OCI-LY1 (cell line): ENCODE measurements at regions not wholly inside any gene's neighbourhood (a gene's known extent, or its start where the extent isn't known, plus 50 kb on each side); places are given as distances from the start of the nearest gene placed in this dataset.

Source experiments
- H2AFZ ChIP-seq: fragments of 200-600 bp; sonication (generic), shearing (Covaris generic); 2 replicates; pipeline ENCODE4 v1.6.0; 2014; ENCODE audit warnings: antibody characterized with exemption, mild to moderate bottlenecking, low read length
- H3F3A ChIP-seq: fragments of 200-600 bp; sonication (generic), shearing (Covaris generic); 2 replicates; pipeline ENCODE4 v1.6.0; 2014; ENCODE audit warnings: mild to moderate bottlenecking, antibody characterized with exemption, low read length, moderate library complexity; ENCODE audit not compliant: insufficient read depth
- H3K27ac ChIP-seq: fragments of 200-600 bp; sonication (generic); 2 replicates; pipeline ENCODE4 v1.5.1; 2014; ENCODE audit warnings: low read length, mixed run types, mild to moderate bottlenecking, low read depth; ENCODE audit not compliant: poor library complexity, severe bottlenecking
- H3K27me3 ChIP-seq: fragments of 200-600 bp; sonication (generic); 2 replicates; pipeline ENCODE4 v1.6.0; 2014; ENCODE audit warnings: antibody characterized with exemption, mild to moderate bottlenecking, low read length, moderate library complexity; ENCODE audit not compliant: insufficient read depth
- H3K36me3 ChIP-seq: fragments of 200-600 bp; sonication (generic); 2 replicates; pipeline ENCODE4 v1.6.1; 2014; ENCODE audit warnings: mild to moderate bottlenecking, antibody characterized with exemption, low read length, moderate library complexity, mixed read lengths; ENCODE audit not compliant: insufficient read depth
- H3K4me1 ChIP-seq: fragments of 200-600 bp; sonication (generic); 2 replicates; pipeline ENCODE4 v1.5.1; 2014; ENCODE audit warnings: mild to moderate bottlenecking, low read length, moderate library complexity; ENCODE audit not compliant: insufficient read depth, severe bottlenecking
- H3K4me2 ChIP-seq: fragments of 200-600 bp; sonication (generic), shearing (Covaris generic); 2 replicates; pipeline ENCODE4 v1.6.1; 2014; ENCODE audit warnings: low read length
- H3K4me3 ChIP-seq: fragments of 200-600 bp; sonication (generic); 2 replicates; pipeline ENCODE4 v1.5.1; 2014; ENCODE audit warnings: low read length, low read depth, mild to moderate bottlenecking, mixed read lengths; ENCODE audit not compliant: poor library complexity, severe bottlenecking
- H3K79me2 ChIP-seq: fragments of 200-600 bp; shearing (Covaris generic); 2 replicates; pipeline ENCODE4 v1.6.1; 2016; ENCODE audit warnings: mixed run types, low read length, mixed read lengths; ENCODE audit not compliant: insufficient read depth
- H3K9ac ChIP-seq: fragments of 200-600 bp; sonication (generic), shearing (Covaris generic); 2 replicates; pipeline ENCODE4 v1.6.1; 2014; ENCODE audit warnings: mild to moderate bottlenecking, low read length, mixed read lengths
- H3K9me2 ChIP-seq: fragments of 200-600 bp; sonication (generic), shearing (Covaris generic); 2 replicates; pipeline ENCODE4 v1.6.1; 2014; ENCODE audit warnings: low read depth, mild to moderate bottlenecking, low read length, mixed read lengths
- H3K9me3 ChIP-seq: fragments of 200-600 bp; shearing (Covaris generic); 2 replicates; pipeline ENCODE4 v1.6.1; 2014; ENCODE audit warnings: low read length, mixed read lengths
- H4K20me1 ChIP-seq: fragments of 200-600 bp; sonication (generic), shearing (Covaris generic); 2 replicates; pipeline ENCODE4 v1.6.0; 2016; ENCODE audit warnings: mild to moderate bottlenecking, low read length; ENCODE audit not compliant: insufficient read depth
- CTCF ChIP-seq: fragments of 200-600 bp; sonication (generic), shearing (Covaris generic); IDR thresholded peaks from 2 replicates; pipeline ENCODE4 v1.5.1; 2017; ENCODE audit warnings: mild to moderate bottlenecking, antibody characterized with exemption, low read length, moderate library complexity, mixed read lengths
- EZH2 ChIP-seq: fragments of 200-600 bp; sonication (generic), shearing (Covaris generic); IDR thresholded peaks from 2 replicates; pipeline ENCODE4 v1.8.0; 2017; ENCODE audit warnings: borderline replicate concordance, mixed run types, mild to moderate bottlenecking, antibody characterized with exemption, low read length, moderate library complexity, mixed read lengths

- Histone ChIP-seq H3F3A (no peaks in the 10 kb centered on the region), H3K4me3 (no peak overlapping the region), H2AFZ (no peak overlapping the region), H4K20me1 (no peaks in the 10 kb centered on the region), H3K9me3 (peaks cover 5% of the 10 kb centered on the region), H3K27ac (no peak overlapping the region), H3K9me2 (no peaks in the 10 kb centered on the region), H3K4me2 (no peak overlapping the region), H3K79me2 (no peaks in the 10 kb centered on the region), H3K27me3 (peaks cover 7% of the 10 kb centered on the region; the same call in 1 of the 2 replicates), H3K4me1 (no peaks in the 10 kb centered on the region), H3K9ac (no peak overlapping the region), H3K36me3 (no peaks in the 10 kb centered on the region; the same call in 1 of the 2 replicates)
- TF ChIP-seq CTCF (no peak), EZH2 (no peak)
Measured at GRCh38 chr6:150539568-150539967, 60.1 kb upstream of the PLEKHG1 start.

- Histone ChIP-seq H3K79me2 (no peaks in the 10 kb centered on the region), H3K4me3 (no peak overlapping the region), H4K20me1 (no peaks in the 10 kb centered on the region), H3F3A (no peaks in the 10 kb centered on the region), H3K9me2 (no peaks in the 10 kb centered on the region), H3K4me1 (no peaks in the 10 kb centered on the region), H3K27me3 (peaks cover 8% of the 10 kb centered on the region; the same call in 1 of the 2 replicates), H3K36me3 (no peaks in the 10 kb centered on the region; the same call in 1 of the 2 replicates), H3K4me2 (no peak overlapping the region), H3K27ac (no peak overlapping the region), H3K9me3 (peaks cover 8% of the 10 kb centered on the region), H3K9ac (no peak overlapping the region), H2AFZ (no peak overlapping the region)
- no peak for TF ChIP-seq EZH2
- no peak for TF ChIP-seq CTCF
Measured at GRCh38 chr6:150541576-150541975, 58.1 kb upstream of the PLEKHG1 start.

GRCh38 chr6:150543178-150543577 lies 56.5 kb upstream of the PLEKHG1 start:
- no peaks in the 10 kb centered on the region for H3K4me1 ChIP-seq
- H3K79me2 ChIP-seq: no peaks in the 10 kb centered on the region
- TF ChIP-seq EZH2 (no peak), CTCF (no peak)
- H3K4me3 ChIP-seq: no peak overlapping the region
- H3K4me2 ChIP-seq: no peak overlapping the region
- H2AFZ ChIP-seq: no peak overlapping the region
- no peak overlapping the region for H3K27ac ChIP-seq
- no peaks in the 10 kb centered on the region; the same call in 1 of the 2 replicates for H3K36me3 ChIP-seq
- no peaks in the 10 kb centered on the region for H3F3A ChIP-seq
- peaks cover 5% of the 10 kb centered on the region; the same call in 1 of the 2 replicates for H3K27me3 ChIP-seq
- no peak overlapping the region for H3K9ac ChIP-seq
- H3K9me2 ChIP-seq: no peaks in the 10 kb centered on the region
- no peaks in the 10 kb centered on the region for H4K20me1 ChIP-seq
- peaks cover 4% of the 10 kb centered on the region; the same call in 1 of the 2 replicates for H3K9me3 ChIP-seq
